ENCODE measurements at regions not wholly inside any gene's neighbourhood (a gene's known extent, or its start where the extent isn't known, plus 50 kb on each side); places are given as distances from the start of the nearest gene placed in this dataset.

DNA sequence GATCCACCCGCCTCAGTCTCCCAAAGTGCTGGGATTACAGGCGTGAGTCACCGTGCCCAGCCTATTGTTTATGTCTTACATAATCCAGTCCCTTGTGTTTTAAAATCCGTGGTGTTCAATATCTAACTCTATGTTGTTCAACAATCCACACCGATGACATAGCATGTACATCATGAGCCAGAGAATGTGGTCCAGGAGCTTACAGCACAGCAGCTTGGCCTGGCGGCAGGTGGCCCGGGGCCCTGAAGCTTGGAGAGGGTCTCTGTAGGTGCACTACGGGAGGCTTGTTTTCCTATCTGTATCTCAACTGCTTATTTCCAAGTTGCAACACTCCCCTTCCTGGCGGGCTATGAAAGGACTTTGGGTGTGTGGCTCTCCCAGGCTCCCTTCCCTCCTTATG is 138.4 kb downstream of the ADSS2 start:
- no peak overlapping the region for H3K27ac ChIP-seq
- no peaks in the 10 kb centered on the region for H4K20me1 ChIP-seq (ENCODE audit: insufficient read depth)
- H3K4me3 ChIP-seq (IDR thresholded peaks at IDR 0.05; ENCODE audit: insufficient read depth, low read depth, low read length), result no peak overlapping the region
- no peak overlapping the region for H3K4me2 ChIP-seq
- H3K4me1 ChIP-seq (ENCODE audit: low read depth, poor library complexity, severe bottlenecking), result no peaks in the 10 kb centered on the region
- no peak overlapping the region for H3K9ac ChIP-seq
- H2AFZ ChIP-seq (ENCODE audit: low read depth), result no peak overlapping the region
- no peaks in the 10 kb centered on the region for H3K36me3 ChIP-seq (ENCODE audit: insufficient read depth)
- H3K79me2 ChIP-seq (ENCODE audit: insufficient read depth, low read depth), result no peaks in the 10 kb centered on the region
- H3K27me3 ChIP-seq (ENCODE audit: insufficient read depth, low read depth), result no peaks in the 10 kb centered on the region
- TF ChIP-seq, protein P1, sequence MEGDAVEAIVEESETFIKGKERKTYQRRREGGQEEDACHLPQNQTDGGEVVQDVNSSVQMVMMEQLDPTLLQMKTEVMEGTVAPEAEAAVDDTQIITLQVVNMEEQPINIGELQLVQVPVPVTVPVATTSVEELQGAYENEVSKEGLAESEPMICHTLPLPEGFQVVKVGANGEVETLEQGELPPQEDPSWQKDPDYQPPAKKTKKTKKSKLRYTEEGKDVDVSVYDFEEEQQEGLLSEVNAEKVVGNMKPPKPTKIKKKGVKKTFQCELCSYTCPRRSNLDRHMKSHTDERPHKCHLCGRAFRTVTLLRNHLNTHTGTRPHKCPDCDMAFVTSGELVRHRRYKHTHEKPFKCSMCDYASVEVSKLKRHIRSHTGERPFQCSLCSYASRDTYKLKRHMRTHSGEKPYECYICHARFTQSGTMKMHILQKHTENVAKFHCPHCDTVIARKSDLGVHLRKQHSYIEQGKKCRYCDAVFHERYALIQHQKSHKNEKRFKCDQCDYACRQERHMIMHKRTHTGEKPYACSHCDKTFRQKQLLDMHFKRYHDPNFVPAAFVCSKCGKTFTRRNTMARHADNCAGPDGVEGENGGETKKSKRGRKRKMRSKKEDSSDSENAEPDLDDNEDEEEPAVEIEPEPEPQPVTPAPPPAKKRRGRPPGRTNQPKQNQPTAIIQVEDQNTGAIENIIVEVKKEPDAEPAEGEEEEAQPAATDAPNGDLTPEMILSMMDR (conservative IDR thresholded peaks at IDR 0.05; ENCODE audit: low read depth, low read length), result no peak

DNA sequence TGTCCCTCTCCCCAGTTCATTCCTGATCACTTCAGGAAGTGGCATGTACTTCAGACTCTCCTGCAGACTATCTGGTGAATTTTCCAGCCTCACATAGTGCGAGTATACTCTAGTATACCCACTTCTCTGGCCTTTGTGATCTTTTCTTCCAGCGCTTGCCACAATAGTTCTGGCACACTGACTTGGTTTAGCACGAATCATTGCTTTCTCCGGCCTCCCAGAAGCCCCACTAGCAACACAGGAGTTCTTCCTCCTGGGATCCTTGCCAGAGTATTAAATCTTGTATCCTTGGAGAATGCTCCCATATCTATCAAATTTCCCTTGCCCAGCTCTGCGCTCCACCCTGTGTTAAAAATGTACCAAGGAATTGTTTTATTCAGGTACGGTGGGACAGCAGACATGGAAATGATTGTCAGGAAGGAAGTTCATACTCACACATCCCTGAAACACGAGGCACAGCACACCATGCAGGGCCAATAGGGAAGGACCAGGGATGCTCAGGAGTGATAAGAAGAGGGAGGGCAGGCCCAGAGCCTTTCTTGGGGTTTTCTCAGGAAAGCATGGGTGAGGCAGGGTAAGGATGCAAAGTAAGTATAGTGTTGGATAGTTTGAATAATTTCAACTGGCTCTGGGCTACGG is 136.7 kb downstream of the ADSS2 start:
- Histone ChIP-seq H3K4me1 (ENCODE audit: low read depth, poor library complexity, severe bottlenecking) (peaks cover 6% of the 10 kb centered on the region), H4K20me1 (ENCODE audit: insufficient read depth) (no peaks in the 10 kb centered on the region), H3K36me3 (ENCODE audit: insufficient read depth) (no peaks in the 10 kb centered on the region), H2AFZ (ENCODE audit: low read depth) (no peak overlapping the region), H3K4me3 (IDR thresholded peaks at IDR 0.05; ENCODE audit: insufficient read depth, low read depth, low read length) (no peak overlapping the region), H3K4me2 (no peak overlapping the region), H3K27ac (no peak overlapping the region), H3K79me2 (ENCODE audit: insufficient read depth, low read depth) (no peaks in the 10 kb centered on the region), H3K9ac (no peak overlapping the region), H3K27me3 (ENCODE audit: insufficient read depth, low read depth) (no peaks in the 10 kb centered on the region)
- TF ChIP-seq, protein P1 (conservative IDR thresholded peaks at IDR 0.05; ENCODE audit: low read depth, low read length), result no peak

DNA sequence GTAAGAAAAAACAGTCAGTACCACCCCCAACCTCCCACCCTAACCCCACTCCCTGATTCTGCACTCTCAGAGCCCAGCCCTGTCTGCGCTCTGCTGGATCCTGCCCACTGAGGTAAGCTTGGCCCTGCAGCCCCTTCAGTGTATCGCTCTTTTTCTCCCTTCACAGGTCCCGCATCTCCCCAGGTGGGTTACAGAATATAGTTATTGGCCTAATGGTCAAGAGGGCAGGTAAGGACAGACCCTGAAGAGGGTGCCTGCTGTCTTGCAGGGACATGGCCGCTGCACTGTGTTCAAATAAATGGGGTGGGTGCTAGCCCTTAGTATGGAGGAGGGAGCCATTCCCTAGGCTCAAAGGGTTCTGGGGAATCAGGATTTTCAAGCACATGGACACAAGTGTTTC is 135.7 kb downstream of the ADSS2 start:
- no peak overlapping the region for H3K4me3 ChIP-seq (IDR thresholded peaks at IDR 0.05; ENCODE audit: insufficient read depth, low read depth, low read length)
- H3K9ac ChIP-seq, result no peak overlapping the region
- no peak overlapping the region for H2AFZ ChIP-seq (ENCODE audit: low read depth)
- no peaks in the 10 kb centered on the region for H3K27me3 ChIP-seq (ENCODE audit: insufficient read depth, low read depth)
- TF ChIP-seq, protein P1 (conservative IDR thresholded peaks at IDR 0.05; ENCODE audit: low read depth, low read length), result no peak
- H3K79me2 ChIP-seq (ENCODE audit: insufficient read depth, low read depth), result no peaks in the 10 kb centered on the region
- no peak overlapping the region for H3K4me2 ChIP-seq
- no peaks in the 10 kb centered on the region for H4K20me1 ChIP-seq (ENCODE audit: insufficient read depth)
- no peak overlapping the region for H3K27ac ChIP-seq
- H3K4me1 ChIP-seq (ENCODE audit: low read depth, poor library complexity, severe bottlenecking), result peaks cover 6% of the 10 kb centered on the region
- H3K36me3 ChIP-seq (ENCODE audit: insufficient read depth), result no peaks in the 10 kb centered on the region

DNA sequence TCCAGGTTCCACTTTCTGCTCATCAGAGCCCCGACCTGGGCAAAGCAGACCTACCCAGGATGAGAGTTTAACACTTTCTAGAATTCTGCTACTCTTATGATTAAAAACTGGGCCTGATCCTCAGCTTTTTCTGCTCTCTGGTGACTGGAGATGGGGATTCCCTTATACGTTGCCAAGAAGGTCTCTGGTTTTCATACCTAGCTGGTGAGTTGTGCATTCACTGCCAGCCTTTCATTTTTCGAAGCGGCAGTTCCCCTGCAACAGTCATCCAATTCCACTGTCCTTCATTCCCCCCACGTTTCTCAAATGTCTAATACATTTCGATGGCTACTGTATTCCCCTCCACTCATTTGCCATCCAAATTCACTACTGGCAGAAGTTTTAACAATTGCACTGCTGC is 135.3 kb downstream of the ADSS2 start:
- Histone ChIP-seq H2AFZ (ENCODE audit: low read depth) (no peak overlapping the region), H4K20me1 (ENCODE audit: insufficient read depth) (no peaks in the 10 kb centered on the region), H3K4me2 (no peak overlapping the region), H3K27ac (no peak overlapping the region), H3K36me3 (ENCODE audit: insufficient read depth) (no peaks in the 10 kb centered on the region), H3K79me2 (ENCODE audit: insufficient read depth, low read depth) (no peaks in the 10 kb centered on the region), H3K4me3 (IDR thresholded peaks at IDR 0.05; ENCODE audit: insufficient read depth, low read depth, low read length) (no peak overlapping the region), H3K27me3 (ENCODE audit: insufficient read depth, low read depth) (no peaks in the 10 kb centered on the region), H3K4me1 (ENCODE audit: low read depth, poor library complexity, severe bottlenecking) (peaks cover 6% of the 10 kb centered on the region), H3K9ac (no peak overlapping the region)
- TF ChIP-seq, protein P1 (conservative IDR thresholded peaks at IDR 0.05; ENCODE audit: low read depth, low read length), result no peak
